Liver (tissue), 8 donors: ENCODE measurements at regions not wholly inside any gene's neighbourhood (a gene's known extent, or its start where the extent isn't known, plus 50 kb on each side); places are given as distances from the start of the nearest gene placed in this dataset.

ENCODE experiments used
- DNase-seq: peaks from one replicate; pipeline ENCODE4 v3.0.0-alpha.2; 2017; ENCODE audit warnings: low spot score
- H3K27ac ChIP-seq, 2 donors: one replicate each; pipeline ENCODE4 v1.7.0; 2013; ENCODE audit warnings: inconsistent platforms in 2 of 2, low read length in 2 of 2, control low read depth in 1 of 2, low read depth in 1 of 2, mild to moderate bottlenecking in 1 of 2
- H3K27me3 ChIP-seq, 4 donors: one replicate each; pipeline versions ENCODE4 v1.6.1 to v1.7.0; 2013; ENCODE audit warnings: low read length in 3 of 4, inconsistent platforms in 1 of 4, mild to moderate bottlenecking in 1 of 4, moderate library complexity in 1 of 4; ENCODE audit not compliant: control insufficient read depth in 4 of 4, insufficient read depth in 4 of 4
- H3K36me3 ChIP-seq, 4 donors: one replicate each; pipeline versions ENCODE4 v1.6.1 to v1.7.0; 2013; ENCODE audit warnings: low read length in 3 of 4, mild to moderate bottlenecking in 3 of 4, low read depth in 1 of 4, moderate library complexity in 1 of 4; ENCODE audit not compliant: control insufficient read depth in 4 of 4, insufficient read depth in 3 of 4
- H3K4me1 ChIP-seq, 4 donors: one replicate each; pipeline versions ENCODE4 v1.6.1 to v1.7.0; 2013; ENCODE audit warnings: low read length in 3 of 4, mild to moderate bottlenecking in 3 of 4, moderate library complexity in 1 of 4; ENCODE audit not compliant: control insufficient read depth in 4 of 4, insufficient read depth in 4 of 4
- H3K4me3 ChIP-seq, 3 donors: one replicate each; pipeline versions ENCODE4 v1.6.1 to v1.7.0; 2013; ENCODE audit warnings: low read length in 3 of 3, control low read depth in 1 of 3, low read depth in 1 of 3, mild to moderate bottlenecking in 1 of 3
- H3K9ac ChIP-seq, 2 donors: one replicate each; pipeline ENCODE4 v1.7.0; 2013; ENCODE audit warnings: low read length in 2 of 2, mild to moderate bottlenecking in 2 of 2, moderate library complexity in 2 of 2, control low read depth in 1 of 2, low read depth in 1 of 2
- H3K9me3 ChIP-seq, 4 donors: one replicate each; pipeline versions ENCODE4 v1.6.1 to v1.7.0; 2013; ENCODE audit warnings: low read length in 3 of 4; ENCODE audit not compliant: control insufficient read depth in 4 of 4
- EGR1 ChIP-seq, 2 donors: IDR thresholded peaks; 2 replicates each; pipeline ENCODE4 v1.6.1; 2016 to 2018; ENCODE audit warnings: antibody characterized with exemption in 2 of 2, low read depth in 2 of 2
- FOXA1 ChIP-seq: IDR thresholded peaks from 2 replicates; pipeline ENCODE4 v1.6.1; 2016; ENCODE audit warnings: antibody characterized with exemption
- FOXA2 ChIP-seq: IDR thresholded peaks from 2 replicates; pipeline ENCODE4 v1.6.1; 2016; ENCODE audit warnings: antibody characterized with exemption
- GABPA ChIP-seq, 2 donors: IDR thresholded peaks in 1 of 2; conservative IDR thresholded peaks in 1 of 2; 2 replicates each; pipeline ENCODE4 v1.6.1; 2016; ENCODE audit warnings: antibody characterized with exemption in 2 of 2, mild to moderate bottlenecking in 1 of 2, moderate library complexity in 1 of 2
- HNF4A ChIP-seq, 2 donors: conservative IDR thresholded peaks; 2 replicates each; pipeline ENCODE4 v1.6.1; 2016; ENCODE audit warnings: antibody characterized with exemption in 2 of 2, mild to moderate bottlenecking in 2 of 2
- HNF4G ChIP-seq: IDR thresholded peaks from 2 replicates; pipeline ENCODE4 v1.6.1; 2016; ENCODE audit warnings: antibody characterized with exemption
- JUND ChIP-seq, 2 donors: IDR thresholded peaks; 2 replicates each; pipeline ENCODE4 v1.6.1; 2016; ENCODE audit warnings: antibody characterized with exemption in 2 of 2
- MAX ChIP-seq: IDR thresholded peaks from 2 replicates; pipeline ENCODE4 v1.6.1; 2016; ENCODE audit warnings: antibody characterized with exemption
- NR2F2 ChIP-seq: IDR thresholded peaks from 2 replicates; pipeline ENCODE4 v1.6.1; 2016; ENCODE audit warnings: antibody characterized with exemption
- RAD21 ChIP-seq, 2 donors: IDR thresholded peaks; 2 replicates each; pipeline ENCODE4 v1.6.1; 2016; ENCODE audit warnings: antibody characterized with exemption in 2 of 2, mild to moderate bottlenecking in 2 of 2
- REST ChIP-seq: IDR thresholded peaks from 2 replicates; pipeline ENCODE4 v1.6.1; 2016; ENCODE audit warnings: antibody characterized with exemption, mild to moderate bottlenecking
- RXRA ChIP-seq, 2 donors: IDR thresholded peaks; 2 replicates each; pipeline ENCODE4 v1.6.1; 2017 to 2018; ENCODE audit warnings: antibody characterized with exemption in 2 of 2, mild to moderate bottlenecking in 1 of 2
- SP1 ChIP-seq: IDR thresholded peaks from 2 replicates; pipeline ENCODE4 v1.6.1; 2018; ENCODE audit warnings: antibody characterized with exemption, mild to moderate bottlenecking
- TAF1 ChIP-seq: conservative IDR thresholded peaks from 2 replicates; pipeline ENCODE4 v1.6.1; 2016; ENCODE audit warnings: antibody characterized with exemption, mild to moderate bottlenecking
- YY1 ChIP-seq: IDR thresholded peaks from 2 replicates; pipeline ENCODE4 v1.6.1; 2016; ENCODE audit warnings: antibody characterized with exemption, mild to moderate bottlenecking
- WGBS: extraction: QIAGEN DNeasy Blood & Tissue Kit; methylation state at CpG from one replicate; pipeline ENCODE4 v1.1.7; 2013; 5-methylcytosine and 5-hydroxymethylcytosine counted together
- TF ChIP-seq, protein P1 (sequence below): IDR thresholded peaks from 2 replicates; pipeline ENCODE4 v1.6.1; 2016; ENCODE audit warnings: antibody characterized with exemption
- TF ChIP-seq, protein P2 (sequence below): IDR thresholded peaks from 2 replicates; pipeline ENCODE4 v1.6.1; 2016; ENCODE audit warnings: antibody characterized with exemption
- TF ChIP-seq, protein P3 (sequence below): fragments of 150-350 bp; IDR thresholded peaks from 2 replicates; pipeline ENCODE4 v1.5.1; 2017; ENCODE audit warnings: improper control_type of control experiment, low read depth, low read length; ENCODE audit not compliant: missing input control
- donor health status: healthy.
- donor health status: healthy.
- donor health status: healthy.
- donor health status: healthy.
- donor health status: healthy.

GRCh38 chr5:21681911-21682310 lies 1171.2 kb downstream of the CDH12 start:
- 62% methylated on average over 2 of the region's 2 CpGs for WGBS
- Histone ChIP-seq H3K4me1 (no peaks in the 10 kb centered on the region), H3K9me3 (no peaks in the 10 kb centered on the region), H3K27me3 (no peaks in the 10 kb centered on the region), H3K36me3 (no peaks in the 10 kb centered on the region), H3K9ac (no peak overlapping the region), H3K27ac (no peak overlapping the region), H3K4me3 (no peak overlapping the region)
- TF ChIP-seq RXRA (IDR thresholded peaks at IDR 0.05) (no peak), NR2F2 (no peak), GABPA (IDR thresholded peaks at IDR 0.05 in 1 of 2, conservative IDR thresholded peaks at IDR 0.05 in 1 of 2) (no peak), REST (no peak), MAX (no peak), YY1 (no peak), RAD21 (IDR thresholded peaks at IDR 0.05) (no peak), FOXA1 (no peak), TAF1 (no peak)
- TF ChIP-seq, protein P1, sequence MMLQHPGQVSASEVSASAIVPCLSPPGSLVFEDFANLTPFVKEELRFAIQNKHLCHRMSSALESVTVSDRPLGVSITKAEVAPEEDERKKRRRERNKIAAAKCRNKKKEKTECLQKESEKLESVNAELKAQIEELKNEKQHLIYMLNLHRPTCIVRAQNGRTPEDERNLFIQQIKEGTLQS = no peak
- TF ChIP-seq, protein P2, sequence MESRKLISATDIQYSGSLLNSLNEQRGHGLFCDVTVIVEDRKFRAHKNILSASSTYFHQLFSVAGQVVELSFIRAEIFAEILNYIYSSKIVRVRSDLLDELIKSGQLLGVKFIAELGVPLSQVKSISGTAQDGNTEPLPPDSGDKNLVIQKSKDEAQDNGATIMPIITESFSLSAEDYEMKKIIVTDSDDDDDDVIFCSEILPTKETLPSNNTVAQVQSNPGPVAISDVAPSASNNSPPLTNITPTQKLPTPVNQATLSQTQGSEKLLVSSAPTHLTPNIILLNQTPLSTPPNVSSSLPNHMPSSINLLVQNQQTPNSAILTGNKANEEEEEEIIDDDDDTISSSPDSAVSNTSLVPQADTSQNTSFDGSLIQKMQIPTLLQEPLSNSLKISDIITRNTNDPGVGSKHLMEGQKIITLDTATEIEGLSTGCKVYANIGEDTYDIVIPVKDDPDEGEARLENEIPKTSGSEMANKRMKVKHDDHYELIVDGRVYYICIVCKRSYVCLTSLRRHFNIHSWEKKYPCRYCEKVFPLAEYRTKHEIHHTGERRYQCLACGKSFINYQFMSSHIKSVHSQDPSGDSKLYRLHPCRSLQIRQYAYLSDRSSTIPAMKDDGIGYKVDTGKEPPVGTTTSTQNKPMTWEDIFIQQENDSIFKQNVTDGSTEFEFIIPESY = no peak
- no peak for DNase-seq

- H3K4me3 ChIP-seq = no peak overlapping the region
- DNase-seq = no peak
- no peaks in the 10 kb centered on the region for H3K36me3 ChIP-seq
- no peaks in the 10 kb centered on the region for H3K9me3 ChIP-seq
- no peak overlapping the region for H3K9ac ChIP-seq
- H3K27me3 ChIP-seq = no peaks in the 10 kb centered on the region
- WGBS = 95% methylated on average over 2 of the region's 2 CpGs
- H3K4me1 ChIP-seq = no peaks in the 10 kb centered on the region
- no peak overlapping the region for H3K27ac ChIP-seq
- no peak for TF ChIP-seq HNF4G
- no peak for TF ChIP-seq EGR1 (IDR thresholded peaks at IDR 0.05; ENCODE audit: low read depth in 2 of 2)
- TF ChIP-seq, protein P2 = no peak
- TF ChIP-seq, protein P1 = no peak
- TF ChIP-seq SP1 = no peak
- TF ChIP-seq HNF4A (conservative IDR thresholded peaks at IDR 0.05) = no peak
- no peak for TF ChIP-seq RAD21 (IDR thresholded peaks at IDR 0.05)
- no peak for TF ChIP-seq REST
- TF ChIP-seq JUND (IDR thresholded peaks at IDR 0.05) = no peak
- TF ChIP-seq, protein P3, sequence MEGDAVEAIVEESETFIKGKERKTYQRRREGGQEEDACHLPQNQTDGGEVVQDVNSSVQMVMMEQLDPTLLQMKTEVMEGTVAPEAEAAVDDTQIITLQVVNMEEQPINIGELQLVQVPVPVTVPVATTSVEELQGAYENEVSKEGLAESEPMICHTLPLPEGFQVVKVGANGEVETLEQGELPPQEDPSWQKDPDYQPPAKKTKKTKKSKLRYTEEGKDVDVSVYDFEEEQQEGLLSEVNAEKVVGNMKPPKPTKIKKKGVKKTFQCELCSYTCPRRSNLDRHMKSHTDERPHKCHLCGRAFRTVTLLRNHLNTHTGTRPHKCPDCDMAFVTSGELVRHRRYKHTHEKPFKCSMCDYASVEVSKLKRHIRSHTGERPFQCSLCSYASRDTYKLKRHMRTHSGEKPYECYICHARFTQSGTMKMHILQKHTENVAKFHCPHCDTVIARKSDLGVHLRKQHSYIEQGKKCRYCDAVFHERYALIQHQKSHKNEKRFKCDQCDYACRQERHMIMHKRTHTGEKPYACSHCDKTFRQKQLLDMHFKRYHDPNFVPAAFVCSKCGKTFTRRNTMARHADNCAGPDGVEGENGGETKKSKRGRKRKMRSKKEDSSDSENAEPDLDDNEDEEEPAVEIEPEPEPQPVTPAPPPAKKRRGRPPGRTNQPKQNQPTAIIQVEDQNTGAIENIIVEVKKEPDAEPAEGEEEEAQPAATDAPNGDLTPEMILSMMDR = no peak
- TF ChIP-seq YY1 = no peak
- TF ChIP-seq FOXA2 = no peak
- TF ChIP-seq TAF1 = no peak
- TF ChIP-seq NR2F2 = no peak
- TF ChIP-seq RXRA (IDR thresholded peaks at IDR 0.05) = no peak
- no peak for TF ChIP-seq MAX
These were observed 1172.5 kb downstream of the CDH12 start for GRCh38 chr5:21680641-21681040.
